Right atrium auricular region (tissue), 2 donors: ENCODE measurements at regions not wholly inside any gene's neighbourhood (a gene's known extent, or its start where the extent isn't known, plus 50 kb on each side); places are given as distances from the start of the nearest gene placed in this dataset.

Experiments
- DNase-seq: peaks from one replicate; pipeline ENCODE4 v3.0.0-alpha.2; 2019; ENCODE audit warnings: low spot score
- H3K27ac ChIP-seq, 2 donors: fragments of 200-600 bp; sonication (generic); 1 replicate in 1 of 2; 2 replicates in 1 of 2; pipeline ENCODE4 v1.5.1; 2016 to 2019
- H3K27me3 ChIP-seq, 2 donors: fragments of 200-600 bp; sonication (generic); one replicate each; pipeline versions ENCODE4 v1.5.1 to v1.6.0; 2017 to 2019
- H3K36me3 ChIP-seq: fragments of 200-600 bp; sonication (generic); one replicate; pipeline ENCODE4 v1.5.1; 2016
- H3K4me1 ChIP-seq, 2 donors: fragments of 200-600 bp; sonication (generic); one replicate each; pipeline versions ENCODE4 v1.5.1 to v1.6.0; 2017 to 2019
- H3K4me3 ChIP-seq, 2 donors: fragments of 200-600 bp; sonication (generic); 1 replicate in 1 of 2; 2 replicates in 1 of 2; pipeline ENCODE4 v1.5.1; 2017 to 2019; ENCODE audit warnings: mild to moderate bottlenecking in 1 of 2, moderate library complexity in 1 of 2
- H3K9me3 ChIP-seq, 2 donors: fragments of 200-600 bp; sonication (generic); one replicate each; pipeline ENCODE4 v1.5.1; 2019
- CTCF ChIP-seq, 2 donors: fragments of 200-600 bp; sonication (generic); IDR thresholded peaks; one replicate each; pipeline ENCODE4 v1.5.1; 2019; ENCODE audit warnings: antibody characterized with exemption in 2 of 2

DNA sequence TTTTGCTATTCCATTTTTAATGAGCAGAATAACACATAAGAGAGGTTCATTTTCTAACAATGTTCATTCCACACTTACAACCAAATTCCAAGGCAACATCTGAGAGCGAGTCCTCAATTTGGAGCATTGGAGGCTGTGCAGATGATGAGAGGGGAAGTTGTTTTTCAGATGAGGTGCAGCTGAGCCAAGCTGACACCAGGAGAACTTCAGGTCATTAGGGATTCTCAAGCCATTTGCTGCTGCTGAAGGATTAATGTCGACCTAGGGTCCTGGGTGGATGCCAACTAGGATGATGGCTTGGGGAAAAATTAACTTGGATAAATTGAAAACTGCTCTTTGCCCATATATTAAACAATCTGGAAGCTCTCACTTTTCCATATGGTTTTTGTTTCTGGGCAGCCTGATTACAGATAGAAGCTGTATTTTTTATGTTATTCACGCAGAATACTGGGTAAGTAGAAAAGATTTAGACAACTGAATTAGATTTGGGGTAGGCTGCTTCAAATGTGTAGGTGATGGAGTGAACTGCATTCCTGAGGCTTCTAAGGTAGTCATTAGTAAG, 206.4 kb upstream of the SLC39A10 start:
- DNase-seq, result no peak
- Histone ChIP-seq H3K4me1 (no peaks in the 10 kb centered on the region), H3K27ac (no peak overlapping the region), H3K36me3 (no peaks in the 10 kb centered on the region), H3K4me3 (no peak overlapping the region), H3K9me3 (no peaks in the 10 kb centered on the region), H3K27me3 (no peaks in the 10 kb centered on the region)
- TF ChIP-seq CTCF (IDR thresholded peaks at IDR 0.05), result no peak

- Histone ChIP-seq H3K9me3 (peaks cover 0 to 4% of the 10 kb centered on the region in 2 donors), H3K4me1 (no peaks in the 10 kb centered on the region), H3K27me3 (no peaks in the 10 kb centered on the region), H3K4me3 (no peak overlapping the region), H3K27ac (no peak overlapping the region), H3K36me3 (no peaks in the 10 kb centered on the region)
- no peak for DNase-seq
- no peak for TF ChIP-seq CTCF (IDR thresholded peaks at IDR 0.05)
These were observed 209.6 kb upstream of the SLC39A10 start for GRCh38 chr2:195447323-195447975.

DNA sequence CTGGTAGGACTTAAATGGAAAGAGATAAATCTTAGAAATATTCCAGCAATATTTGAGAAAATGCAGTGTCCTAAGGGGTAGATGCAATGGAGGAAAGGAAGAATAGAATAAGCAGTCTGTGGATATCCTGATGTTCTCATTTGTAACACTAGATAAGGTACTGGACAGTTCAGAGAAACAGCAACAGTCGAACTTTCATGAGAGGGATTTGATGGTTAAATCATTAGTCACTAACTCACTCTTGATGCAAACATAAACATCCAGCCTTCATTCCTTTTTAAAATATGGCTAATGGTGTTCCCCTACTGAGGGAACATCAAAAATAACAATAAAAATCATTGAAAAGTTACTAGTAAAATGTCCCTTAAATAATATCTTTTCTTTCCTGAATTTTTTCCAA, 211.4 kb upstream of the SLC39A10 start:
- Histone ChIP-seq H3K4me1 (no peaks in the 10 kb centered on the region), H3K9me3 (peaks cover 0 to 21% of the 10 kb centered on the region in 2 donors), H3K27ac (no peak overlapping the region), H3K4me3 (no peak overlapping the region), H3K36me3 (no peaks in the 10 kb centered on the region), H3K27me3 (no peaks in the 10 kb centered on the region)
- TF ChIP-seq CTCF (IDR thresholded peaks at IDR 0.05), result no peak
- DNase-seq, result no peak

- no peaks in the 10 kb centered on the region for H3K27me3 ChIP-seq
- H3K9me3 ChIP-seq, result peaks cover 0 to 27% of the 10 kb centered on the region in 2 donors
- DNase-seq, result no peak
- H3K4me3 ChIP-seq, result no peak overlapping the region
- no peaks in the 10 kb centered on the region for H3K36me3 ChIP-seq
- TF ChIP-seq CTCF (IDR thresholded peaks at IDR 0.05), result no peak
- H3K27ac ChIP-seq, result no peak overlapping the region
- no peaks in the 10 kb centered on the region for H3K4me1 ChIP-seq
These were observed 213.1 kb upstream of the SLC39A10 start for GRCh38 chr2:195443926-195444325.

GRCh38 chr2:195442458-195443175, 214.4 kb upstream of the SLC39A10 start:
- no peaks in the 10 kb centered on the region for H3K4me1 ChIP-seq
- no peak overlapping the region for H3K27ac ChIP-seq
- H3K9me3 ChIP-seq, result peaks cover 0 to 27% of the 10 kb centered on the region in 2 donors
- no peak overlapping the region for H3K4me3 ChIP-seq
- DNase-seq, result no peak
- no peaks in the 10 kb centered on the region for H3K27me3 ChIP-seq
- no peaks in the 10 kb centered on the region for H3K36me3 ChIP-seq
- no peak for TF ChIP-seq CTCF (IDR thresholded peaks at IDR 0.05)
